ENCODE measurements at regions not wholly inside any gene's neighbourhood (a gene's known extent, or its start where the extent isn't known, plus 50 kb on each side); places are given as distances from the start of the nearest gene placed in this dataset.

GRCh38 chr4:163613383-163613782 lies 118.9 kb downstream of the TMA16 start:
- TF ChIP-seq MYC (IDR thresholded peaks at IDR 0.05; ENCODE audit: low read depth, low read length), result no peak
- TF ChIP-seq CTCF (IDR thresholded peaks at IDR 0.05; ENCODE audit: low read depth, low read length), result no peak
- TF ChIP-seq POLR2A (IDR thresholded peaks at IDR 0.05; ENCODE audit: extremely low read depth, insufficient read length), result no peak

Data from NB4 (cell line).